Testis (tissue), 2 donors: ENCODE measurements at regions not wholly inside any gene's neighbourhood (a gene's known extent, or its start where the extent isn't known, plus 50 kb on each side); places are given as distances from the start of the nearest gene placed in this dataset.

Source experiments
- POLR2A ChIP-seq: fragments of 450-650 bp; IDR thresholded peaks from one replicate; pipeline ENCODE4 v1.6.1; 2017; ENCODE audit warnings: antibody characterized with exemption, mild to moderate bottlenecking, moderate library complexity
- TF ChIP-seq, protein P1 (sequence below), 3 experiments: fragments of 450-650 bp in 2 of 3; fragments of 200-600 bp in 1 of 3; sonication (generic) in 1 of 3; IDR thresholded peaks; one replicate each; pipeline ENCODE4 v1.5.1; 2016 to 2019; ENCODE audit warnings: antibody characterized with exemption in 3 of 3, mild to moderate bottlenecking in 2 of 3, moderate library complexity in 1 of 3

DNA sequence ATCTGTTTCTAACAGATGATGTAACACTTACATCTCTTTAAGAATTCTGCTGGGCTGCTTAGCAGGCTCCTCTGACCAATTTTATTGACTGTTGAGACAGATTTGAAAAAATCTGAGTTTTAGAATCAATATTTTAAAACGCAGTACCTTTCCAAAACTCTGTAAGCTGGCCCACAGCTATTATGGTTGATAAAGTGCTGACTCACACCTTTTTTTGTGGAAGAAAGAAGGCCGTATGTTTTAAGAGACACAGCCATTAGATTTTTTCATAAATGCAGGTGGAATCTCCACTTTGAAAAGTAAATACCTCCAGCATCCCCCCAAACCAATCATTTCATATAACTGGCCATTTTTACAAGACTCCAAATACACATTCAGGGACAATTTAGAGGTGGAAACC, 82.2 kb downstream of the TBXT start:
- TF ChIP-seq, protein P1, sequence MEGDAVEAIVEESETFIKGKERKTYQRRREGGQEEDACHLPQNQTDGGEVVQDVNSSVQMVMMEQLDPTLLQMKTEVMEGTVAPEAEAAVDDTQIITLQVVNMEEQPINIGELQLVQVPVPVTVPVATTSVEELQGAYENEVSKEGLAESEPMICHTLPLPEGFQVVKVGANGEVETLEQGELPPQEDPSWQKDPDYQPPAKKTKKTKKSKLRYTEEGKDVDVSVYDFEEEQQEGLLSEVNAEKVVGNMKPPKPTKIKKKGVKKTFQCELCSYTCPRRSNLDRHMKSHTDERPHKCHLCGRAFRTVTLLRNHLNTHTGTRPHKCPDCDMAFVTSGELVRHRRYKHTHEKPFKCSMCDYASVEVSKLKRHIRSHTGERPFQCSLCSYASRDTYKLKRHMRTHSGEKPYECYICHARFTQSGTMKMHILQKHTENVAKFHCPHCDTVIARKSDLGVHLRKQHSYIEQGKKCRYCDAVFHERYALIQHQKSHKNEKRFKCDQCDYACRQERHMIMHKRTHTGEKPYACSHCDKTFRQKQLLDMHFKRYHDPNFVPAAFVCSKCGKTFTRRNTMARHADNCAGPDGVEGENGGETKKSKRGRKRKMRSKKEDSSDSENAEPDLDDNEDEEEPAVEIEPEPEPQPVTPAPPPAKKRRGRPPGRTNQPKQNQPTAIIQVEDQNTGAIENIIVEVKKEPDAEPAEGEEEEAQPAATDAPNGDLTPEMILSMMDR (IDR thresholded peaks at IDR 0.05): no peak
- TF ChIP-seq POLR2A: no peak
